Naive B cell (primary cell): ENCODE measurements at regions not wholly inside any gene's neighbourhood (a gene's known extent, or its start where the extent isn't known, plus 50 kb on each side); places are given as distances from the start of the nearest gene placed in this dataset.

Experiments
- ATAC-seq, 2 donors: fragments of 150-1000 bp; cut with Tn5 transposase; 2 replicates each; pipeline ENCODE4 v1.10.0; 2021; ENCODE audit warnings: low read depth in 2 of 2, mild to moderate bottlenecking in 2 of 2, moderate library complexity in 2 of 2
- DNase-seq: peaks from one replicate; pipeline ENCODE4 v3.0.0; 2022
- H3K27ac Mint-ChIP-seq, 6 donors: one replicate each; pipeline ENCODE4 v1.8.0; 2020 to 2022; ENCODE audit warnings: mild to moderate bottlenecking in 6 of 6, mixed read lengths in 6 of 6, moderate library complexity in 5 of 6, inconsistent platforms in 2 of 6
- H3K27me3 Mint-ChIP-seq, 3 donors: one replicate each; pipeline ENCODE4 v1.8.0; 2021 to 2022; ENCODE audit warnings: mixed read lengths in 3 of 3, mild to moderate bottlenecking in 1 of 3
- H3K36me3 Mint-ChIP-seq, 2 donors: one replicate each; pipeline ENCODE4 v1.8.0; 2020 to 2022; ENCODE audit warnings: mixed read lengths in 2 of 2, inconsistent platforms in 1 of 2, mild to moderate bottlenecking in 1 of 2
- H3K4me1 Mint-ChIP-seq, 3 donors: one replicate each; pipeline ENCODE4 v1.8.0; 2020 to 2022; ENCODE audit warnings: mixed read lengths in 3 of 3, inconsistent platforms in 1 of 3, mild to moderate bottlenecking in 1 of 3, moderate library complexity in 1 of 3
- H3K4me3 Mint-ChIP-seq, 8 donors: one replicate each; pipeline ENCODE4 v1.8.0; 2020 to 2022; ENCODE audit warnings: mild to moderate bottlenecking in 8 of 8, mixed read lengths in 8 of 8, moderate library complexity in 8 of 8, inconsistent platforms in 2 of 8
- H3K9me3 Mint-ChIP-seq, 7 donors: one replicate each; pipeline ENCODE4 v1.8.0; 2020 to 2022; ENCODE audit warnings: mixed read lengths in 7 of 7, mild to moderate bottlenecking in 5 of 7, inconsistent platforms in 2 of 7, moderate library complexity in 1 of 7

- peaks cover 8 to 9% (median 8%) of the 10 kb centered on the region in 3 donors for H3K4me1 Mint-ChIP-seq
- DNase-seq (no peak), ATAC-seq (no peak)
- H3K27ac Mint-ChIP-seq: no peak overlapping the region
- no peaks in the 10 kb centered on the region for H3K36me3 Mint-ChIP-seq
- no peaks in the 10 kb centered on the region for H3K9me3 Mint-ChIP-seq
- H3K4me3 Mint-ChIP-seq: no peak overlapping the region
- no peaks in the 10 kb centered on the region for H3K27me3 Mint-ChIP-seq
These were observed 118.3 kb downstream of the SLC25A47 start for GRCh38 chr14:100441271-100441947.

GRCh38 chr14:100442036-100442435 is 118.9 kb downstream of the SLC25A47 start:
- DNase-seq (no peak), ATAC-seq (no peak)
- no peaks in the 10 kb centered on the region for H3K9me3 Mint-ChIP-seq
- H3K27me3 Mint-ChIP-seq: no peaks in the 10 kb centered on the region
- H3K4me1 Mint-ChIP-seq: peaks cover 5 to 12% (median 11%) of the 10 kb centered on the region in 3 donors
- H3K27ac Mint-ChIP-seq: no peak overlapping the region
- no peak overlapping the region for H3K4me3 Mint-ChIP-seq
- no peaks in the 10 kb centered on the region for H3K36me3 Mint-ChIP-seq

GRCh38 chr14:100442498-100443490 is 119.7 kb downstream of the SLC25A47 start:
- no peaks in the 10 kb centered on the region for H3K9me3 Mint-ChIP-seq
- no peak for ATAC-seq

GRCh38 chr14:100443603-100444002 is 120.5 kb downstream of the SLC25A47 start:
- Mint-ChIP-seq H3K9me3 (no peaks in the 10 kb centered on the region), H3K36me3 (peaks cover 0 to 1% of the 10 kb centered on the region in 2 donors), H3K4me3 (no peak overlapping the region), H3K4me1 (peaks cover 5 to 18% (median 17%) of the 10 kb centered on the region in 3 donors), H3K27me3 (no peaks in the 10 kb centered on the region), H3K27ac (no peak overlapping the region)
- DNase-seq (no peak), ATAC-seq (no peak)

More at GRCh38 chr14:100442498-100443490, 119.7 kb downstream of the SLC25A47 start:
- Mint-ChIP-seq H3K4me3 (no peak overlapping the region), H3K27me3 (no peaks in the 10 kb centered on the region), H3K4me1 (peaks cover 5 to 17% (median 15%) of the 10 kb centered on the region in 3 donors), H3K36me3 (no peaks in the 10 kb centered on the region), H3K27ac (no peak overlapping the region)
- no peak for DNase-seq

GRCh38 chr14:100445436-100446088 is 122.4 kb downstream of the SLC25A47 start:
- Mint-ChIP-seq H3K27me3 (no peaks in the 10 kb centered on the region), H3K4me3 (no peak overlapping the region), H3K9me3 (no peaks in the 10 kb centered on the region), H3K36me3 (peaks cover 0 to 4% of the 10 kb centered on the region in 2 donors), H3K4me1 (peaks cover 5 to 27% (median 14%) of the 10 kb centered on the region in 3 donors), H3K27ac (no peak overlapping the region)
- ATAC-seq: no peak
- DNase-seq: no peak

GRCh38 chr14:100446572-100446971 is 123.4 kb downstream of the SLC25A47 start:
- no peak for ATAC-seq
- H3K4me1 Mint-ChIP-seq: peaks cover 0 to 27% (median 14%) of the 10 kb centered on the region in 3 donors
- H3K9me3 Mint-ChIP-seq: no peaks in the 10 kb centered on the region
- H3K27me3 Mint-ChIP-seq: no peaks in the 10 kb centered on the region
- peaks cover 0 to 4% of the 10 kb centered on the region in 2 donors for H3K36me3 Mint-ChIP-seq
- no peak for DNase-seq
- no peak overlapping the region for H3K4me3 Mint-ChIP-seq
- no peak overlapping the region for H3K27ac Mint-ChIP-seq

GRCh38 chr14:100448376-100448775 is 125.2 kb downstream of the SLC25A47 start:
- Mint-ChIP-seq H3K36me3 (peaks cover 0 to 4% of the 10 kb centered on the region in 2 donors), H3K9me3 (peaks cover 0 to 5% (median 0%) of the 10 kb centered on the region in 7 donors), H3K4me3 (no peak overlapping the region), H3K27me3 (no peaks in the 10 kb centered on the region), H3K4me1 (peaks cover 4 to 18% (median 9%) of the 10 kb centered on the region in 3 donors), H3K27ac (no peak overlapping the region)
- DNase-seq (no peak), ATAC-seq (no peak)

- Mint-ChIP-seq H3K4me3 (no peak overlapping the region), H3K36me3 (peaks cover 0 to 11% of the 10 kb centered on the region in 2 donors), H3K27me3 (no peaks in the 10 kb centered on the region), H3K27ac (peak overlapping the region in 2 of 6 donors; percentile 12 to 81), H3K9me3 (peaks cover 0 to 5% (median 0%) of the 10 kb centered on the region in 7 donors), H3K4me1 (peaks cover 4 to 18% (median 9%) of the 10 kb centered on the region in 3 donors)
- no peak for DNase-seq
- ATAC-seq: no peak
These were observed 126.3 kb downstream of the SLC25A47 start for GRCh38 chr14:100449225-100449987.

- H3K36me3 Mint-ChIP-seq: peaks cover 3 to 11% of the 10 kb centered on the region in 2 donors
- peak overlapping the region in 2 of 6 donors; percentile 12 to 81 for H3K27ac Mint-ChIP-seq
- peaks cover 0 to 5% (median 0%) of the 10 kb centered on the region in 7 donors for H3K9me3 Mint-ChIP-seq
- no peak for DNase-seq
- peaks cover 4 to 18% (median 9%) of the 10 kb centered on the region in 3 donors for H3K4me1 Mint-ChIP-seq
- H3K27me3 Mint-ChIP-seq: no peaks in the 10 kb centered on the region
- H3K4me3 Mint-ChIP-seq: no peak overlapping the region
- no peak for ATAC-seq
These were observed 126.9 kb downstream of the SLC25A47 start for GRCh38 chr14:100450049-100450448.

- H3K36me3 Mint-ChIP-seq: peaks cover 8 to 11% of the 10 kb centered on the region in 2 donors
- H3K9me3 Mint-ChIP-seq: peaks cover 0 to 5% (median 0%) of the 10 kb centered on the region in 7 donors
- no peaks in the 10 kb centered on the region for H3K27me3 Mint-ChIP-seq
- DNase-seq (no peak), ATAC-seq (no peak)
- no peak overlapping the region for H3K4me3 Mint-ChIP-seq
- H3K27ac Mint-ChIP-seq: no peak overlapping the region
- peaks cover 4 to 18% (median 9%) of the 10 kb centered on the region in 3 donors for H3K4me1 Mint-ChIP-seq
These were observed 127.6 kb downstream of the SLC25A47 start for GRCh38 chr14:100450736-100451135.

GRCh38 chr14:100451264-100451663 is 128.1 kb downstream of the SLC25A47 start:
- H3K27me3 Mint-ChIP-seq: no peaks in the 10 kb centered on the region
- no peak for ATAC-seq
- peaks cover 8 to 11% of the 10 kb centered on the region in 2 donors for H3K36me3 Mint-ChIP-seq
- H3K4me1 Mint-ChIP-seq: peaks cover 4 to 18% (median 9%) of the 10 kb centered on the region in 3 donors
- no peak overlapping the region for H3K4me3 Mint-ChIP-seq
- no peak for DNase-seq
- H3K27ac Mint-ChIP-seq: no peak overlapping the region
- H3K9me3 Mint-ChIP-seq: peaks cover 0 to 5% (median 0%) of the 10 kb centered on the region in 7 donors

- Mint-ChIP-seq H3K36me3 (peaks cover 7 to 8% of the 10 kb centered on the region in 2 donors), H3K27ac (no peak overlapping the region), H3K4me1 (peaks cover 0 to 6% (median 4%) of the 10 kb centered on the region in 3 donors), H3K27me3 (no peaks in the 10 kb centered on the region), H3K9me3 (peaks cover 0 to 5% (median 0%) of the 10 kb centered on the region in 7 donors), H3K4me3 (peak overlapping the region in 1 of 8 donors; percentile 54)
- ATAC-seq: no peak
- DNase-seq: no peak
These were observed 130.8 kb downstream of the SLC25A47 start for GRCh38 chr14:100453930-100454329.
